Stimulated activated CD4-positive, alpha-beta T cell treated with anti-CD3 and anti-CD28 coated beads, Interleukin-12 subunit alpha, Interleukin-12 subunit beta, amount 100 ng/mL, for 4 hours (primary cell): ENCODE measurements at regions not wholly inside any gene's neighbourhood (a gene's known extent, or its start where the extent isn't known, plus 50 kb on each side); places are given as distances from the start of the nearest gene placed in this dataset.
"Not testable (repeated sequence)": the region's sequence is repeated elsewhere in the genome, so short reads cannot be mapped to it uniquely, and the experiment has no call there.

ENCODE experiments used
- DNase-seq: peaks from one replicate; pipeline ENCODE4 v3.0.0-alpha.2; 2020

- not testable (repeated sequence) for DNase-seq
These were observed 279.9 kb downstream of the QDPR start for GRCh38 chr4:17231880-17232475.

DNA sequence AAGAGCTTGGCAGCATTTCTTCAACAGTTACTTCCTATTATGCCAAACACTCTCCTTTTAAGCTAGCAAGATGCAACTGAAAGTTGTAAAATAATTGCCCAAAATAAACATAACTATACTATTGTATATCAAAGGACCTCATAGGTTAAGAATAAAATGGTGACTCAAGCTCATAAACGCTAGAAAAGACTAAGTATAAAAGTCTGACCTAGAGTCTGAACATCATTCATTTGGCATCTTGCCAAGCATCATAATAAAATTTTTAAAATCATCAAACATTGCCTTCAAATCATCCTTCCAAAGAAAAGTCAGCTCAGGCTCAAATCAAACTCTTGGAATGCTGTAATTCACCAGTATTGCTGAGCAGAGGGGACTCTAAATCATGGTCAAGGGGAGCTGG lies 281.2 kb downstream of the QDPR start:
- DNase-seq, result no peak

GRCh38 chr4:17220816-17221215 lies 291.1 kb downstream of the QDPR start:
- no peak for DNase-seq

DNA sequence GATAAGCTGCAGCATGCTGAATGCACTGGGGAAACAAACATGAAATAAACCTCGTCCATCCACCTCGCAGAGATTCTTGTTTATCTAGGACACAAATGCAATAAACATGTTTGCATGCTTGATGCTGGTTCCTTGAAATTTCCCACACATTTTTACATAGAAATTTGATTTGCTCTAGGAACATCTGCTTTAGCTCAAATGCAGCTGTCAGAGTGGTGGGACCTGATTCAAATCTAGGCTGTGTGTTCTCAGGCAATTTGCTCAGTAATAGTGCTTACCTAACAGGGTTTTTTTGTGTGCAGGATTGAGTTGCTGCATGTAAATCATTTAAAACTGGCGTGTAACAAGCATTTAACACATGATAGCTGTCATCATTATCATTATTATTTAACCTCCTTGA lies 293.1 kb downstream of the QDPR start:
- DNase-seq, result no peak

GRCh38 chr4:17206829-17207801 lies 304.8 kb downstream of the QDPR start:
- no peak for DNase-seq

DNA sequence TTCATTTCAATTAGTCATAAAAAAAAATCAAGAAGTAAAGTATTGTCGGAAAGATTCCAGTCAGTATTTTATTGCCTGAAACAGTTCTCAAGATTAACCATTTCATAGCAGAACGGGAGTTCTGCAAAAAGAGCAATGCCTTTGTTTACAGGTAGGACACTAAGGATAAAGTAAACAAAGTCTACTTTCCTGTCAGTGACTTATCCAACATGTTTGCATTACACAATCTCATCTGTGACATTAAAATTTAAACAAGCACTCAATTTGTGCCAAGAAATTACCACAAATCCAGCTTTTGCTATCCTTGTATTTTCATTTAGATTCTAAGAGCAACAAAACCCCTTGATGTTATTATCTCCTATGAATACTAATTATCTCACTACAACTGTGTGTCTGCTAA lies 306.5 kb upstream of the LDB2 start:
- DNase-seq, result no peak

GRCh38 chr4:17203797-17204196 lies 305.4 kb upstream of the LDB2 start:
- no peak for DNase-seq

DNA sequence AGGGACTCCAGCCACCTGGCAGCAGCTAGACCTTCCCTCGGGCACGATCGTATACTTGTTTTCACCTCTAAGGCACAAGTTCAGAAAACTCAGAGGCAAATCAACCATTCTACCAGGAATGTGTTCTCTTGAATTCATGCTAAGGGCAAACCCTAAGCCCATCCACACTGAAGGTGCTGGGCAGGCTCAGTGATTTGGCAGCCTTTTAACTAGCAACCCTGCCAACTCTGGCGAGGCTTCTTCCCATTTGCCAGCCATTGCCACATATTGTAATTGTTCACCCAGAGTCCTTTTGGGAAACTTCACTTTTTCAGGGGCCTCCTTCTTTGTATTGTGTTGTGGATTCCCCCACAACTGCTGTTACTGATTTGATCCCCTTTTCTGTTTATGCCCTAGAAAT lies 298.6 kb upstream of the LDB2 start:
- no peak for DNase-seq

DNA sequence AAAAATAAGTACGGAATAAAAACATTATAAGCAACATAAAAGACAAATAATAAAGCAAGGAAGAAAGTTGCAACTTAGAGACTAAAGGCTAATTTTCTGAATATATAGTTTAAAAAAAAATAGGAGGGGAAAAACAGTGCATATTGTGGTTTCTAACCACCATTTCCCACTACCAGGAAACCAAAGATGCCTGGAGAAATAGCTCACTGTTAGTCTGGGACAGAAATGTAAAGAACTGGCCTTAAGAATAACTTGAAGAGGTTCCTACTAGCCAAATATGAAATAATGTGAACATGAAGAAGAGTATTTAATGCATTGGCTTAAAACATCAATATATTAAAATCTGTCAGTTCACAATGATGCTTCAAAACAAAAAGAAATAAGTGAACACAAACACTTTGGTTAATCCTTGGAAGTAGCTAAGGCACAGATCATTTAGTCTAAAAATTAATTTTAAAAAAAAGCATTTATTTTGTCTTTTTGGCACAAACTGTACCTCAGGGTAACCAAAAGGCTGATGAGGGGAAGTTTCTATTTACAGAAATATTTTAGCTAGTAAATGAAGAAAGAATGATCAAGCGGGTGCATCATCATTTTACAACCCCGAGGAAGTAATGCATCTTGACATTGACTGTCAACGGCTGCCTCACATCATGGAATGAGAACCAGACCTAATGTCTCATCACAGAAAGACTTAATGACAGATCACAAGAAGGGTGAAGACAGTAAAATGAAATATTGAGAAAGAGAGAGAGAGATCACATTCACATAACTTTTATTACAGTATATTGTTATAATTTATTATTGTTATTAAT lies 297.2 kb upstream of the LDB2 start:
- no peak for DNase-seq

- no peak for DNase-seq
These were observed 296.1 kb upstream of the LDB2 start for GRCh38 chr4:17194586-17194985.

GRCh38 chr4:17189759-17190158 lies 291.3 kb upstream of the LDB2 start:
- no peak for DNase-seq

DNA sequence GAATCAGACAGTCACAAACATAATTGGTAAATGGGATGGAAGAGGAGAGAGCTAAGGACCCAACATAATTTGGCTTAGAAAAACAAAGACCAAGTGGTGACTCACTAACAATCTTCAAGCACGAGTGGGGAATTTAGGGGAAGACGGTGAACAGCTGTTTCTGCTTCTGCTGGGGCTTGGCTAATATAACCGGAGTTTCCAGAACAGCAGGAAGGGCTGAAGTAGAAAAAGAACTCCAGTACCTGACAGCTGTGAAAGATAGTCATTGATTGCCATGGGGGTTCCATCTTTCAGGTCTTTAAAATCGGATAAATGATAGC lies 290.9 kb upstream of the LDB2 start:
- no peak for DNase-seq

DNA sequence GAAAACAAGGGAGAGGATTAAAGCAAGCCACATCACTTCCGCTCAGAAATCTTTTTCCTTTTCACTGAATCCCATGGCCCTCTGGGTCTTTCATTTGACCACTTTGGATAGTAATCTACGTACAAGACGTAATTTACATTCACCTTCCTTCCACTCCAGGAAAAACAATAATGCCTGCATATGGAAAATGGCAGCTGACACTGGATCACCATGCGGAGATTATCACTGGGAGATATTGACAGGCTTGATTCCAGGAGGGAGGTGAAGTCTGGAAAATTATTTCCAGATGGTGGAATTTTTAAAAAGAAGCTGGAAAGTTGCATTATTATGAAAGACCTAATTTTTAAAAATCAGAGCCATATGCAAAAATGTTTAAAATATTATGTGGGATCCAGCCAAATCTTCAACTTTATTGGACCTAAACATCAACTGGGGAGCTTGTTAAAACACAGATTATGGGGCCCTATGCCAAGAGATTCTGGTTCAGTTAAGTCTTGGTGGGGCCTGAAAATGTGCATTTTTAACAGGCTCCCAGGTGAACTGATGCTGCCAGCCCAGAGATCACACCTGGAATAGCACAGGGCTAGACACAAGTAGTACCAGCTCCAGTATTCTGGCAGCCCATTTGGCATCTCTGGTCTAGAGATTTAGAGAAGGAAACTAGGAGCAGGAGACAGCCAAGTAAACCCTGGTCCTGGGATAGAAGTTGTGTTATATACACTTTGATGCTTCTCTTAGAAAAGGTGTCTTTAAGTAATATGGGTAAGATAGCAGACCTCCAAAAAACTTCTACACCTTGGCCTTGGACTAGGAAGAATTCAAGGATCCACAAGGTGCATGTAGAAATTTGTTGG lies 290.3 kb upstream of the LDB2 start:
- DNase-seq, result no peak

DNA sequence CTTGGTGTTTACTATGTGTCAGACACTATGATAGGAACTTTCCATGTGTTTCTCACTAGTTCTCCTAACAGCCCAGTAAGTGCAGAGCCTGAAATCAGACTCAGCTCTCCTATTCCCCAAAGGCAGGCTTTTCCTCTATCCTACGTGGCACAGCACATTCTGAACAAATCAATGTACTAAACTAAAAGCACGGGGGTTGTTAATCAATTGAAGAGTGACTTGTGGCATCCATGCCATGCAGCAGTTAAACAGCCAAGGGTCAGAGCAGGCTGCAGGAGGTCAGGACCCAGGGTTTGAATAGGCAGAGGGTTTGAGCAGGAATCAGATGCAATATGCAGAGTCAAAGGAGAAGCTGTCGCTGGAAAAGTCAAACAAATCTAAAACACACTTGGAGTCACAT lies 289.7 kb upstream of the LDB2 start:
- no peak for DNase-seq

DNA sequence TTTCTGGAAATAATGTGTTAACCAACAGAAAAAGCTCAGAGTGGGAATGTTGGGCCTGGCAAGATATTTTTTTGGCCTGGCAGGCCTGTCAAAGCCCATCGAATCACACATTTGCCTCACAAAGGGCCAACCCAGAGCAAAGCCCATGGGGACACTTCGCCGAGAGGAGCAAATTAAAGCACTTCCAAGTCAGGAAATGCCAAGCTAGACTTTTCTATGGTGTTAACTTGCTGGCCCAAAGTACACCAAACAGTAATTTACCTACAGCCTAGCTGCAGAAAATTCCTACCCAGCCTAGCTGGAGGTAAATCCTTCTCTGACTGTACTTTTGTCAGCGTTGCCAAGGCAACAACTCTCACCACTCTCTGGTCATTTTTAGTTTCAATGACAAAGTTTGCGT lies 288.6 kb upstream of the LDB2 start:
- DNase-seq, result no peak

- no peak for DNase-seq
These were observed 284.4 kb upstream of the LDB2 start for GRCh38 chr4:17182888-17183287.

DNA sequence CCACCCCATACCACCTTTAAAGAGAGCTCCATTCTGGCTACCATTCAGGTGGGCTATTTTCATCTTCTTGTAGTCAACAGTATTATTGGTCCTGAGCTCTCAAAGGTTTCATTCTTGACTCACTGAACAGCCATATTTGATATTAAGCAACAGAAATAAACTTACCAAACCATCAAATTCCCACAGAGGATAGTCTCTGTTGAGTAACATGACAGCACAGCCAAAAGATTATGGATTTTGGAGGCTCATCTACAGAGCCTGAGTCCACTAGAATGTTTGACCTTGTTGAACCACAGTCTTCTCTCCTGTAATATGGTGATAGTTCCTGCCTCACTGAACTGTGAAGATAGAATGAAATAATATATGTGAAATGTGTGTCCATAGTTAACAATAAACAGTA lies 276.3 kb upstream of the LDB2 start:
- no peak for DNase-seq

DNA sequence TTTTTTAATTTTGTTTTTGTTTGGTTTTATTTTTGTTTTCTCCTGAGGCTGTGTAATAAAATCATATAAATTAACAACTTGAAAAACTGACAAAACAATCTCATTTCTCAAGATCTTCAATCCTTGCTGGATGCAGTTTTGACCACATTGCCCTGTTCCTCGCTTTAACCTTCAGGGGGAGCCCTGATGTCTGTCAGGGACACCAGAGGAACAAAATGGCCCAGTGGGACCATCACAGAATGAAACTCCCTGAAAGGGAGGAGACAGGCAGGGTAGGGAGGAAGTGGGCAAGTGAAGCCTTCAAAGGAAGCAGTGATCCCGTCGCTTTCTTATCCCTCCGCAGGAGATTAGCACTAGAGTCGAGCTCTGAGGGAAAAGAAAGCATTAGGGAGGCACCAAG lies 274.9 kb upstream of the LDB2 start:
- no peak for DNase-seq

DNA sequence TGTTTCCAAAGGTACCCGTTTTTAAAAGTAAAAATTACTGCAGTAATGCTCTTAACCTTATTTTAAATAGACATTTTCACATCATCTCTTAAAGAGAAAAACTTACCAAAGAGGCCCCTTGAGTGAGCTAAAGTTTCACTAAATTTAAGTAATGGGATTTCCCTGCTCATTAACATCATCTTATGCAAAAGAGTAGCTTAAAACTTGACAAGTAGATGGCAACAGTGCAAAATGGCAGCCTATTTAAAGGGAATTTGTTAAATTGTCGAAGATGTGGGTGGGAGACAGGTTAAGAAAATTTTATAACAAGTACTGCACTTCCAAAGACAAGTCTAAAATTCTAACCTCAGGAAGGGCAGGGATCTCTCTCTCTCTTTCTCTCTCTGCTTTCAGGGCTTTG lies 271.7 kb upstream of the LDB2 start:
- DNase-seq, result no peak

DNA sequence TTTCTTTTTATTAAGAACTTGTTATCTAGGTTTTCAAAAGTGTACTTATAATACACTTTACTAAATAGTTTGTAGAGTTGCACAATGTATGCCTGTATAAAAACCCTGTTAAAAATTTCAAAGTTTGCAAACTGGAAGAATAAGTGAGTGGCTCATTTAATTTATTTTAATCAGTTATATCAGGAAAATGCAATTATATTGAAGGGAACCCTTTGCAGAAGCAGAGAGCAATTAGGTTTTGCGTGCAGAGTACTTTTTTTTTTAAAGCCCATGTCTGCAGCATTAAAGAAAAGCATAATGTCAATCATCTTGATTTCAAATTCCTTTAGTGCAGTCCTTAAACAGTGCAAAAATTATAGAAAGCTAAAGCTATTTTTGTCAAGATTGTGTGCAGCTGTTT lies 271.3 kb upstream of the LDB2 start:
- no peak for DNase-seq

DNA sequence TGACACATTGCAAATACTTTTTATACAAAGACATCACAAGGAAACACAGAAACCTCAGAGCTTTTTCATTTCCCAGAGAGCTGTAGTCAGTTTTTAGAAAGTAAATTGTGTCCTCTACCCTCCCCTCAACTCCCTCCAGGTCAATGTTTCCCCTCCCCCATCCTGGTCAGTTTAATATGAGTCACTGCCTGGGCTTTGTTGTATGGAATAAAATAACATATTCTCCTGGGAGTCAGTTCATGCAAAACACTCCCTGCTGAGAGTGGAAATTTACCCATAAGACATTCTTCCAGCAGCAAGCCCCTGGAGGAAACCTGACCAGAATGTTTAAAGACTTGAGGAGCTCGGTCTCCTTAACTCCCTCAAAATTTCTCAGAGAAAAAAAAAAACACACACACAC lies 270.1 kb upstream of the LDB2 start:
- no peak for DNase-seq

DNA sequence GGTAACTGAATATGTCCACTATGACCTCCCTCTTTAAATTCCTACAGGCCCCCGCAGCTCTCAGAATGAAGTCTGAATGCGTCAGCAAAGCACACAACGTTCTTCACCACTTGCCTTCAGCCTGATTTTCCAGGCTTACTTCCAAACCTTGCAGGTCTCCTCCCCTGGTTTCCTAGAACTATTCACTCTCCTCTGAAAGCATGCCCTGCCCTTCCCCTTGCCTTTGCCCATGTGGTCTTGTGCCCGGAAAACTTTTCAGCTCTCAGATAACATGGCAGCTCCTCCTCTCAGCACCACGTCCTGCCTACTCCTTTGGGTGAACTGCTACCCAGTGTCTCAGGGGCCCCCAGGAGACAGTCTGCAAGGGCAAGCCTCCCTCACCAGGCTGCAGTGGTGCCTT lies 268.5 kb upstream of the LDB2 start:
- no peak for DNase-seq

DNA sequence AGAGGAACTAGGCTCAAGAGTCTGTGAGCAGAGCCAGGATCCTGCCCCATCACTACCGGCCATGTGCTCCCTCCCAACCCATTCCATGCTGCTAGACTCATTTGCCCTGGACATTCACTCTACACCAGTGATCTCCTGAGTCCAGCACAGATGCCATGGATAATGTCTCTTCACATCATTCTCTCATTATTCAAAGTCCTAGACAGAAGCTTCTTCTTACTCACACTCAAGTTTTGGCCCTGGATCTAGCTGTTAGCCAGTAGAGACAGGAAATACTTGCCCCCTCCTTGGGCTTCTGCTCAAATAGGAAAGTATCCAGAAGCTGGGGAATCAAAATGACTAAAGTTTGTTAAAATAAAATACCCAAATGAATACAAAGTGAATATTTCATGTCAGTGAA lies 266.8 kb upstream of the LDB2 start:
- no peak for DNase-seq
